Suprapubic skin (tissue), 4 donors: ENCODE measurements at regions not wholly inside any gene's neighbourhood (a gene's known extent, or its start where the extent isn't known, plus 50 kb on each side); places are given as distances from the start of the nearest gene placed in this dataset.

Experiments used
- DNase-seq, 2 donors: peaks; one replicate each; pipeline ENCODE4 v3.0.0-alpha.2; 2019; ENCODE audit warnings: low spot score in 2 of 2
- H3K27ac ChIP-seq: fragments of 200-600 bp; sonication (generic); one replicate; pipeline ENCODE4 v1.5.1; 2019
- H3K27me3 ChIP-seq: fragments of 200-600 bp; sonication (generic); one replicate; pipeline ENCODE4 v1.5.1; 2019
- H3K36me3 ChIP-seq: fragments of 200-600 bp; sonication (generic); one replicate; pipeline ENCODE4 v1.5.1; 2019
- H3K4me1 ChIP-seq: fragments of 200-600 bp; sonication (generic); one replicate; pipeline ENCODE4 v1.5.1; 2019
- H3K4me3 ChIP-seq: fragments of 200-600 bp; sonication (generic); one replicate; pipeline ENCODE4 v1.5.1; 2019; ENCODE audit warnings: mild to moderate bottlenecking
- H3K9me3 ChIP-seq: fragments of 200-600 bp; sonication (generic); one replicate; pipeline ENCODE4 v1.5.1; 2019
- EP300 ChIP-seq: sonication (generic); formaldehyde crosslinking; IDR thresholded peaks from one replicate; pipeline ENCODE4 v1.6.1; 2017; ENCODE audit warnings: antibody characterized with exemption
- POLR2A ChIP-seq, 2 donors: fragments of 450-650 bp; IDR thresholded peaks; one replicate each; pipeline ENCODE4 v1.6.1; 2017; ENCODE audit warnings: antibody characterized with exemption in 2 of 2, mild to moderate bottlenecking in 2 of 2, moderate library complexity in 2 of 2
- POLR2AphosphoS5 ChIP-seq, 3 donors: sonication (generic); formaldehyde crosslinking; IDR thresholded peaks; one replicate each; pipeline ENCODE4 v1.6.1; 2017; ENCODE audit warnings: antibody characterized with exemption in 3 of 3
- WGBS: methylation state at CpG from one replicate; pipeline ENCODE4 v1.1.5; 2018; 5-methylcytosine and 5-hydroxymethylcytosine counted together
- TF ChIP-seq, protein P1 (sequence below), 2 donors: fragments of 200-600 bp in 1 of 2; fragments of 450-650 bp in 1 of 2; sonication (generic) in 1 of 2; IDR thresholded peaks; one replicate each; pipeline ENCODE4 v1.5.1; 2016 to 2019; ENCODE audit warnings: antibody characterized with exemption in 2 of 2, mild to moderate bottlenecking in 1 of 2, moderate library complexity in 1 of 2

DNA sequence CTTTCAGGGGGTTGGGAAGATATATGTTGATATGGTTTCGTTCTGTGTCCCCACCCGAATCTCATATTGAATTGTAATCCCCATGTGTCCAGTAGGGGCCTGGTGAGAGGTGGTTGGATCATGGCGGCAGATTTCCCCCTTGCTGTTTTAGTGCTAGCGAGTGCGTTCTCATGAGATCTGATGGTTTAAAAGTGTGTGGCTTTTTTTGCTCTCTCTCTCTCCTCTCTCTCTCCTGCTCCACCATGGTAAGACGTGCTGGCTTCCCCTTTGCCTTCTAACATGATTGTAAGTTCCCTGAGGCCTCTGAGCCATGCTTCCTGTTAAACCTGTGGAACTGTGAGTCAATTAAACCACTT lies 68.4 kb upstream of the PDZD8 start:
- TF ChIP-seq POLR2AphosphoS5 (IDR thresholded peaks at IDR 0.05) (no peak), POLR2A (IDR thresholded peaks at IDR 0.05) (no peak), EP300 (no peak)
- TF ChIP-seq, protein P1, sequence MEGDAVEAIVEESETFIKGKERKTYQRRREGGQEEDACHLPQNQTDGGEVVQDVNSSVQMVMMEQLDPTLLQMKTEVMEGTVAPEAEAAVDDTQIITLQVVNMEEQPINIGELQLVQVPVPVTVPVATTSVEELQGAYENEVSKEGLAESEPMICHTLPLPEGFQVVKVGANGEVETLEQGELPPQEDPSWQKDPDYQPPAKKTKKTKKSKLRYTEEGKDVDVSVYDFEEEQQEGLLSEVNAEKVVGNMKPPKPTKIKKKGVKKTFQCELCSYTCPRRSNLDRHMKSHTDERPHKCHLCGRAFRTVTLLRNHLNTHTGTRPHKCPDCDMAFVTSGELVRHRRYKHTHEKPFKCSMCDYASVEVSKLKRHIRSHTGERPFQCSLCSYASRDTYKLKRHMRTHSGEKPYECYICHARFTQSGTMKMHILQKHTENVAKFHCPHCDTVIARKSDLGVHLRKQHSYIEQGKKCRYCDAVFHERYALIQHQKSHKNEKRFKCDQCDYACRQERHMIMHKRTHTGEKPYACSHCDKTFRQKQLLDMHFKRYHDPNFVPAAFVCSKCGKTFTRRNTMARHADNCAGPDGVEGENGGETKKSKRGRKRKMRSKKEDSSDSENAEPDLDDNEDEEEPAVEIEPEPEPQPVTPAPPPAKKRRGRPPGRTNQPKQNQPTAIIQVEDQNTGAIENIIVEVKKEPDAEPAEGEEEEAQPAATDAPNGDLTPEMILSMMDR (IDR thresholded peaks at IDR 0.05): no peak
- 73% methylated on average over 6 of the region's 6 CpGs for WGBS
- H3K9me3 ChIP-seq: no peaks in the 10 kb centered on the region
- no peak overlapping the region for H3K27ac ChIP-seq
- no peak for DNase-seq
- no peaks in the 10 kb centered on the region for H3K27me3 ChIP-seq
- H3K36me3 ChIP-seq: no peaks in the 10 kb centered on the region
- H3K4me1 ChIP-seq: peaks cover 22% of the 10 kb centered on the region
- H3K4me3 ChIP-seq: no peak overlapping the region

DNA sequence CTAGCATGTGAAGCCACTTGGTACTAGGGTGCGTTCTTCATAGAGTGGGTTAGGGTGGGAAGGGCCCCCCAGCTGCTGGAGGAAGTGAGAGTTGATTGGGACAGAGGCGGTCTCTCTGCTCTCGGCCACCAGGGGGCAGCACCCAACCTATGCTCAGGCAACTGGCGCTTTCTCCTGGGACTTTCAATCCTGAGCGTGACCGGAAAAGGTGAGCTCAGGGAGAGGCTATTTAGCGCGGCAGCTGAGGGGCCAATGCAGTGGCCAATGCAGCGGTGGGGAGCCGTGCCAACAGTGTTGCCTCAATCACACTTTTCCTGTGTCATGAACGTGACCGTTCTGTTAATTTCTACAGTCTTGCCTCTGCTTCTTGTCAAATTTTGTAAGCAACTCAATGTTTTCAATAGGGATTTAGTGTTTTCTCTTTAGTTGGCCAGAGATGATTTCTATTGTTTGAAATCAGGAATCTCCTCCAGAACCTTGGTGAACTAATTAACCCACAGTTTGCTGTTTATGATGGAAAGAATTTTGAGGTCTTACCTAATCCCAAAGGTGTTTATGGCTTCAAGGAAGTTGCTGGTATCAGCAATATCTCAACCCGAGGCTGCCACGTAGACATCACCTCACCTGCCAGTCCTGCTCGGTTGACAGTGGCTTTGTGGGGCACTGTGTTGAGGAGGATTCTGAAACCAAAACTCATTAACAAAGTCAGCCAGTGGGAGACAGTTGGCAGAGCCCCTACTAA lies 67.9 kb upstream of the PDZD8 start:
- no peaks in the 10 kb centered on the region for H3K27me3 ChIP-seq
- H3K9me3 ChIP-seq: no peaks in the 10 kb centered on the region
- peak; percentile 95 to 96 for DNase-seq
- H3K4me1 ChIP-seq: peaks cover 22% of the 10 kb centered on the region
- WGBS: 15% methylated on average over 11 of the region's 15 CpGs
- TF ChIP-seq EP300 (no peak), POLR2AphosphoS5 (IDR thresholded peaks at IDR 0.05) (peak in 2 of 3 donors; percentile 27 to 60), POLR2A (IDR thresholded peaks at IDR 0.05) (no peak)
- TF ChIP-seq, protein P1 (IDR thresholded peaks at IDR 0.05): peak; percentile 84 to 91
- no peaks in the 10 kb centered on the region for H3K36me3 ChIP-seq
- H3K27ac ChIP-seq: peak overlapping the region; percentile 66
- peak overlapping the region; percentile 29 for H3K4me3 ChIP-seq

DNA sequence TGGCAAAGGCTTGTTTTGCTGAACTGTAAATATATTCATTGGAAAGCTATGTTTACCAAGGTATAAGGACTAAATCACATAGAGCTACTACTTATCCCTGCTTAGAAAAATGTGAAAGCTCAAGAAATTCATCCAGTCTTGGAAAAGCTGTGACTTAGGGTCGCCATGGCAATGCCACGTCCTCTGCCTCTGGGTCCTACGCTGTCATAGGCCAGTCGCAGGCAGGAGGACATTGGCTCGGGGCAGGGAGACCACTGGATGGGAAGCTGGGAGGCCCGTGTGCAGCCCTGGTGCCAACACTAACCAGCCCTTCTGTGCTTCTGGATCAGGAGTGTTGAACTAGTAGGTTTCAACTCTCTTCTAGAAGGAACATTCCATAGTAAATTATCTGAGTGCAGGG lies 67.3 kb upstream of the PDZD8 start:
- DNase-seq: no peak
- H3K4me3 ChIP-seq: no peak overlapping the region
- H3K9me3 ChIP-seq: no peaks in the 10 kb centered on the region
- peaks cover 22% of the 10 kb centered on the region for H3K4me1 ChIP-seq
- no peaks in the 10 kb centered on the region for H3K27me3 ChIP-seq
- TF ChIP-seq, protein P1 (IDR thresholded peaks at IDR 0.05): no peak
- TF ChIP-seq EP300: no peak
- TF ChIP-seq POLR2A (IDR thresholded peaks at IDR 0.05): no peak
- no peak for TF ChIP-seq POLR2AphosphoS5 (IDR thresholded peaks at IDR 0.05)
- H3K36me3 ChIP-seq: no peaks in the 10 kb centered on the region
- peak overlapping the region; percentile 66 for H3K27ac ChIP-seq
- WGBS: 51% methylated on average over 6 of the region's 6 CpGs

DNA sequence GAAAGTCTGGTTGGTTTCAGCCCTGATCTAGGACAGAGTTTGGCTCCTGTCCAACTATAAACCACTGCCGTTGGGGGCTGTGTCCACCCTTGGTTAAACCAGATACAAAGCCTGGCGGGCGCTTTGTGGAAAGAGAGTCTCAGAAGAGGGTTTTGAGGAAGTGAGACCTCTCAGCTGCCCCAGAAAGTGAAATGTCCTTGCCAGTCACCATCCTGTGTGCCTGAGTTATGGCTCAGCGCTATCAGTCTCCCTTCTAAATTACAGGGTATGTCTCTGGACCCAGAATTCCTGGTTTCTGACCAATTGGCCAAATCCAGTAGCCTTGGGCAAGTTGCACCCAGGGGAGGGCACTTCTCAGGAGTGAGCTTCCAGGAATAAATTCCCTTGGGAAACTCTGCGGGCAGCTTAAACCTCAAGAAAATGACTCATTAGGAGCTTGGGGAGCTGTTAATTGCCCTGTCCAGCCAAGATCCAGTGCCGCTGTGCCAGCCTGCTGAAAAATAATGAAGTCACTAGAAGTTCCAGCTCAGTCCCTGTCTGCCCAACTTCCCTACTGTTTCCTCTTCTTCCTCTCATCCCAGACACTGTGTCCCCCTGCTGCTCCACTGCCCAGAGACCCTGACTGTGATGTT lies 66.7 kb upstream of the PDZD8 start:
- H3K36me3 ChIP-seq: no peaks in the 10 kb centered on the region
- DNase-seq: no peak
- TF ChIP-seq, protein P1 (IDR thresholded peaks at IDR 0.05): no peak
- TF ChIP-seq EP300 (no peak), POLR2AphosphoS5 (IDR thresholded peaks at IDR 0.05) (no peak), POLR2A (IDR thresholded peaks at IDR 0.05) (no peak)
- WGBS: 56% methylated on average over 5 of the region's 6 CpGs
- H3K9me3 ChIP-seq: no peaks in the 10 kb centered on the region
- no peak overlapping the region for H3K4me3 ChIP-seq
- H3K4me1 ChIP-seq: peaks cover 22% of the 10 kb centered on the region
- no peaks in the 10 kb centered on the region for H3K27me3 ChIP-seq
- peak overlapping the region; percentile 66 for H3K27ac ChIP-seq

DNA sequence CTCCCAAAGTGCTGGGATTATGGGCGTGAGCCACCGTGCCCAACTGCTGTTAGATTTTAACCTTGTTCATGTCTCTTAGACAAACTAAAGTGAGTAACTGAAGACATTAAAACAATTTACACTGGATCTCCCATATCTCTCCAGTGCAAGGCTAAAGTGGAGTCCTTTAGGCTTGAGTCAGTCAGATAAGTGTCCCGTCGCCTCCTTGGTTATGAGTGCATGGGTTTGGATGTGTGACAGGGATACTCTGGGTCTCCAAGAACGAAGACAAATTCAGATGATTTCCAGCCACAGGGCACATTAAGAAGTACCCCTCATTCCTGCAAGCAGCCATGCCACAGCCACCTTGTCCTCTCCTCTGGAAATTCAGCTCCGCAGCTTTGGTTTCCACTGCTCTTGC lies 66.1 kb upstream of the PDZD8 start:
- Histone ChIP-seq H3K36me3 (no peaks in the 10 kb centered on the region), H3K27me3 (no peaks in the 10 kb centered on the region), H3K4me3 (no peak overlapping the region), H3K27ac (no peak overlapping the region), H3K9me3 (no peaks in the 10 kb centered on the region), H3K4me1 (peaks cover 22% of the 10 kb centered on the region)
- TF ChIP-seq POLR2A (IDR thresholded peaks at IDR 0.05) (no peak), POLR2AphosphoS5 (IDR thresholded peaks at IDR 0.05) (no peak), EP300 (no peak)
- TF ChIP-seq, protein P1 (IDR thresholded peaks at IDR 0.05): no peak
- WGBS: 57% methylated on average over 5 of the region's 6 CpGs
- no peak for DNase-seq
